Keratinocyte (primary cell): ENCODE measurements at regions not wholly inside any gene's neighbourhood (a gene's known extent, or its start where the extent isn't known, plus 50 kb on each side); places are given as distances from the start of the nearest gene placed in this dataset.

Source experiments
- DNase-seq: peaks from one replicate; pipeline ENCODE4 v3.0.0-alpha.2; 2011; ENCODE audit warnings: low read depth, missing footprints, low spot score
- FAIRE-seq: peaks from 2 replicates; lab custom pipeline; 2011; peaks lifted over from hg19 to GRCh38; lab: Jason Lieb, UNC
- H2AFZ ChIP-seq: 2 replicates; pipeline ENCODE4 v1.6.0; 2012; ENCODE audit warnings: low read length, control low read depth, inconsistent platforms; ENCODE audit not compliant: control insufficient read depth
- H3K27ac ChIP-seq: 2 replicates; pipeline ENCODE4 v1.5.1; 2011; ENCODE audit warnings: low read length; ENCODE audit not compliant: control insufficient read depth, insufficient read depth
- H3K27me3 ChIP-seq: 3 replicates; pipeline ENCODE4 v1.6.0; 2011; ENCODE audit warnings: low read length; ENCODE audit not compliant: control insufficient read depth, insufficient read depth; ENCODE audit errors: extremely low read depth
- H3K36me3 ChIP-seq, 2 experiments: 2 replicates in 1 of 2; 3 replicates in 1 of 2; pipeline ENCODE4 v1.5.1; 2011; ENCODE audit warnings: low read length in 2 of 2, mild to moderate bottlenecking in 1 of 2; ENCODE audit not compliant: control insufficient read depth in 2 of 2, insufficient read depth in 2 of 2; ENCODE audit errors: extremely low read depth in 1 of 2
- H3K4me1 ChIP-seq: 3 replicates; pipeline ENCODE4 v1.5.1; 2011; ENCODE audit warnings: low read length; ENCODE audit not compliant: control insufficient read depth, insufficient read depth; ENCODE audit errors: extremely low read depth
- H3K4me2 ChIP-seq: 3 replicates; pipeline ENCODE4 v1.6.0; 2011; ENCODE audit warnings: low read depth, low read length; ENCODE audit not compliant: control insufficient read depth, insufficient read depth; ENCODE audit errors: extremely low read depth
- H3K4me3 ChIP-seq, 3 experiments: fragments of 200-600 bp in 1 of 3; sonication (generic) in 1 of 3; 2 replicates in 2 of 3; 3 replicates in 1 of 3; pipeline ENCODE4 v1.5.1; 2011 to 2016; ENCODE audit warnings: low read length in 3 of 3, mild to moderate bottlenecking in 3 of 3, control low read depth in 2 of 3, inconsistent platforms in 1 of 3, low read depth in 1 of 3, mixed read lengths in 1 of 3, mixed run types in 1 of 3, moderate library complexity in 1 of 3; ENCODE audit not compliant: control insufficient read depth in 2 of 3, insufficient read depth in 2 of 3; ENCODE audit errors: extremely low read depth in 1 of 3
- H3K79me2 ChIP-seq: 2 replicates; pipeline ENCODE4 v1.6.0; 2012; ENCODE audit warnings: low read length; ENCODE audit not compliant: control insufficient read depth, insufficient read depth
- H3K9ac ChIP-seq: 3 replicates; pipeline ENCODE4 v1.6.0; 2011; ENCODE audit warnings: low read length; ENCODE audit not compliant: control insufficient read depth, insufficient read depth; ENCODE audit errors: extremely low read depth
- H3K9me1 ChIP-seq: 3 replicates; pipeline ENCODE4 v1.6.0; 2011; ENCODE audit warnings: low read length; ENCODE audit not compliant: control insufficient read depth, insufficient read depth; ENCODE audit errors: extremely low read depth
- H3K9me3 ChIP-seq: 2 replicates; pipeline ENCODE4 v1.5.1; 2012; ENCODE audit warnings: low read depth, low read length; ENCODE audit not compliant: control insufficient read depth
- H4K20me1 ChIP-seq: 3 replicates; pipeline ENCODE4 v1.6.0; 2011; ENCODE audit warnings: low read length; ENCODE audit not compliant: control insufficient read depth, insufficient read depth; ENCODE audit errors: extremely low read depth
- CTCF ChIP-seq, 3 experiments: IDR thresholded peaks in 1 of 3; conservative IDR thresholded peaks in 1 of 3; optimal IDR thresholded peaks in 1 of 3; 2 replicates in 2 of 3; 3 replicates in 1 of 3; pipeline versions ENCODE3 to v1.5.1; 2011; ENCODE audit warnings: low read length in 3 of 3, mild to moderate bottlenecking in 3 of 3, moderate library complexity in 2 of 3, control low read depth in 1 of 3, inconsistent platforms in 1 of 3; ENCODE audit not compliant: insufficient read depth in 2 of 3; ENCODE audit errors: extremely low read depth in 1 of 3
- EZH2 ChIP-seq: IDR thresholded peaks from one replicate; pipeline ENCODE4 v1.6.1; 2012; ENCODE audit warnings: inconsistent platforms, mild to moderate bottlenecking, low read length, moderate library complexity
- dilution Hi-C: fragments of 300-500 bp; cut with MboI; formaldehyde crosslinking; loops from one replicate; pipeline ENCODE4 v1.7.0; 2020; ENCODE audit warnings: low sequenced_read_pairs; ENCODE audit not compliant: extremely low pct_ligation_motif_present

- H3K79me2 ChIP-seq: no peaks in the 10 kb centered on the region
- H3K27me3 ChIP-seq: no peaks in the 10 kb centered on the region
- H3K27ac ChIP-seq: no peak overlapping the region
- no peaks in the 10 kb centered on the region for H3K9me1 ChIP-seq
- H3K4me2 ChIP-seq: no peak overlapping the region
- no peak overlapping the region for H2AFZ ChIP-seq
- H3K9ac ChIP-seq: no peak overlapping the region
- H3K4me1 ChIP-seq: no peaks in the 10 kb centered on the region
- H4K20me1 ChIP-seq: no peaks in the 10 kb centered on the region
- no peak overlapping the region for H3K4me3 ChIP-seq
- H3K36me3 ChIP-seq: no peaks in the 10 kb centered on the region
- no peak for TF ChIP-seq CTCF (optimal IDR thresholded peaks at IDR 0.05 in 1 of 3, IDR thresholded peaks at IDR 0.05 in 1 of 3, conservative IDR thresholded peaks at IDR 0.05 in 1 of 3; ENCODE audit: extremely low read depth in 1 of 3, insufficient read depth in 2 of 3, low read length in 3 of 3)
- no peak for TF ChIP-seq EZH2
- no peak for DNase-seq
- dilution Hi-C loops: no loop called here
- H3K9me3 ChIP-seq: no peaks in the 10 kb centered on the region
- FAIRE-seq: no peak
Measured at GRCh38 chr10:80705899-80706298, 168.2 kb downstream of the SH2D4B start.

- FAIRE-seq: no peak
Measured at GRCh38 chr10:80708185-80708584, 170.5 kb downstream of the SH2D4B start.

More at GRCh38 chr10:80708185-80708584, 170.5 kb downstream of the SH2D4B start:
- no peaks in the 10 kb centered on the region for H3K36me3 ChIP-seq
- H2AFZ ChIP-seq: no peak overlapping the region
- no peaks in the 10 kb centered on the region for H3K79me2 ChIP-seq
- no peaks in the 10 kb centered on the region for H3K27me3 ChIP-seq
- no peak overlapping the region for H3K27ac ChIP-seq
- H3K9ac ChIP-seq: no peak overlapping the region
- no peak for DNase-seq
- no peak overlapping the region for H3K4me2 ChIP-seq
- dilution Hi-C loops: no loop called here
- H3K9me3 ChIP-seq: no peaks in the 10 kb centered on the region
- no peaks in the 10 kb centered on the region for H3K4me1 ChIP-seq
- no peak for TF ChIP-seq EZH2
- TF ChIP-seq CTCF (optimal IDR thresholded peaks at IDR 0.05 in 1 of 3, IDR thresholded peaks at IDR 0.05 in 1 of 3, conservative IDR thresholded peaks at IDR 0.05 in 1 of 3; ENCODE audit: extremely low read depth in 1 of 3, insufficient read depth in 2 of 3, low read length in 3 of 3): no peak
- H3K4me3 ChIP-seq: no peak overlapping the region
- no peaks in the 10 kb centered on the region for H3K9me1 ChIP-seq
- no peaks in the 10 kb centered on the region for H4K20me1 ChIP-seq
